Endothelial cell of umbilical vein (primary cell): ENCODE measurements at regions not wholly inside any gene's neighbourhood (a gene's known extent, or its start where the extent isn't known, plus 50 kb on each side); places are given as distances from the start of the nearest gene placed in this dataset.
"Not testable (repeated sequence)": the region's sequence is repeated elsewhere in the genome, so short reads cannot be mapped to it uniquely, and the experiment has no call there.

ENCODE experiments used
- BruUV-seq: library from RNA; stranded (reverse); fragments of 400-500 nt; replicated peaks from 2 replicates; lab custom pipeline; 2021; lab: Mats Ljungman, UMichigan
- CTCF ChIA-PET: fragments of 300-600, 350-600 bp; sonication (Branson Sonifier 250); formaldehyde crosslinking; loops from one replicate; lab custom pipeline; 2021; ENCODE audit warnings: antibody characterized with exemption, inconsistent platforms; lab: Charles Lee
- POLR2A ChIA-PET: fragments of 300-600, 350-600 bp; sonication (Branson Sonifier 250); formaldehyde crosslinking; loops from one replicate; lab custom pipeline; 2021; ENCODE audit warnings: antibody characterized with exemption, inconsistent platforms; lab: Charles Lee
- DNase-seq: peaks from one replicate; pipeline ENCODE4 v3.0.0-alpha.2; 2011; ENCODE audit warnings: low read depth, low spot score
- FAIRE-seq: peaks from 2 replicates; lab custom pipeline; 2011; peaks lifted over from hg19 to GRCh38; lab: Jason Lieb, UNC
- H2AFZ ChIP-seq: 2 replicates; pipeline ENCODE4 v1.6.0; 2012; ENCODE audit warnings: low read depth, low read length, control low read depth, inconsistent platforms
- H3K27ac ChIP-seq: 2 replicates; pipeline ENCODE4 v1.5.1; 2011; ENCODE audit warnings: low read depth, mild to moderate bottlenecking, control low read depth, low read length, moderate library complexity; ENCODE audit not compliant: insufficient read depth
- H3K27me3 ChIP-seq, 2 experiments: 2 replicates each; pipeline versions ENCODE4 v1.6.0 to v1.6.1; 2011; ENCODE audit warnings: low read length in 2 of 2, mixed read lengths in 1 of 2; ENCODE audit not compliant: control insufficient read depth in 2 of 2, insufficient read depth in 2 of 2
- H3K36me3 ChIP-seq, 2 experiments: 2 replicates in 1 of 2; 3 replicates in 1 of 2; pipeline ENCODE4 v1.5.1; 2011; ENCODE audit warnings: low read length in 2 of 2, mild to moderate bottlenecking in 1 of 2, moderate library complexity in 1 of 2; ENCODE audit not compliant: control insufficient read depth in 2 of 2, insufficient read depth in 2 of 2; ENCODE audit errors: extremely low read depth in 1 of 2
- H3K4me1 ChIP-seq: 3 replicates; pipeline ENCODE4 v1.5.1; 2011; ENCODE audit warnings: mild to moderate bottlenecking, low read length; ENCODE audit not compliant: control insufficient read depth, insufficient read depth; ENCODE audit errors: extremely low read depth
- H3K4me2 ChIP-seq: 2 replicates; pipeline ENCODE4 v1.6.1; 2011; ENCODE audit warnings: low read length, control low read depth, mixed read lengths; ENCODE audit not compliant: insufficient read depth
- H3K4me3 ChIP-seq, 3 experiments: fragments of 200-600 bp in 1 of 3; sonication (generic), shearing (Covaris generic) in 1 of 3; replicated peaks in 1 of 3; 2 replicates each; pipeline ENCODE4 v1.5.1; 2011 to 2016; ENCODE audit warnings: control low read depth in 3 of 3, low read length in 3 of 3, mild to moderate bottlenecking in 2 of 3, inconsistent platforms in 1 of 3, low read depth in 1 of 3, moderate library complexity in 1 of 3; ENCODE audit not compliant: insufficient read depth in 1 of 3
- H3K79me2 ChIP-seq: 2 replicates; pipeline ENCODE4 v1.6.0; 2012; ENCODE audit warnings: low read length, inconsistent platforms; ENCODE audit not compliant: control insufficient read depth, insufficient read depth
- H3K9ac ChIP-seq: replicated peaks from 2 replicates; pipeline ENCODE3; 2011; ENCODE audit warnings: low read length, control low read depth; ENCODE audit not compliant: insufficient read depth; ENCODE audit errors: extremely low read depth
- H3K9me1 ChIP-seq: replicated peaks from 3 replicates; pipeline ENCODE4 v1.6.0; 2011; ENCODE audit warnings: mild to moderate bottlenecking, low read length; ENCODE audit not compliant: control insufficient read depth, insufficient read depth; ENCODE audit errors: extremely low read depth
- H3K9me3 ChIP-seq: replicated peaks from 2 replicates; pipeline ENCODE4 v1.5.1; 2012; ENCODE audit warnings: low read length, inconsistent platforms; ENCODE audit not compliant: control insufficient read depth, insufficient read depth
- H4K20me1 ChIP-seq: replicated peaks from 2 replicates; pipeline ENCODE3; 2011; ENCODE audit warnings: mild to moderate bottlenecking, low read length; ENCODE audit not compliant: control insufficient read depth, insufficient read depth; ENCODE audit errors: extremely low read depth
- EZH2 ChIP-seq: IDR thresholded peaks from 2 replicates; pipeline ENCODE4 v1.6.1; 2012; ENCODE audit warnings: borderline replicate concordance, low read depth, mild to moderate bottlenecking, moderate library complexity, low read length, inconsistent platforms; ENCODE audit not compliant: severe bottlenecking
- FOS ChIP-seq: IDR thresholded peaks from 2 replicates; pipeline ENCODE4 v1.6.1; 2011; ENCODE audit warnings: mild to moderate bottlenecking, low read length, moderate library complexity, borderline replicate concordance; ENCODE audit not compliant: insufficient read depth
- GATA2 ChIP-seq: IDR thresholded peaks from 2 replicates; pipeline ENCODE4 v1.7.0; 2011; ENCODE audit warnings: low read depth, mild to moderate bottlenecking, moderate library complexity, mixed read lengths, low read length; ENCODE audit not compliant: insufficient read length, insufficient read depth
- JUN ChIP-seq: IDR thresholded peaks from 2 replicates; pipeline ENCODE4 v1.6.1; 2011; ENCODE audit warnings: borderline replicate concordance, low read depth; ENCODE audit not compliant: insufficient read length, insufficient read depth
- MYC ChIP-seq: IDR thresholded peaks from one replicate; pipeline ENCODE4 v1.6.1; 2011; ENCODE audit warnings: mild to moderate bottlenecking, low read depth, low read length
- POLR2A ChIP-seq: IDR thresholded peaks from 2 replicates; pipeline ENCODE4 v1.6.1; 2012; ENCODE audit warnings: low read depth, mild to moderate bottlenecking, control low read depth, low read length
- POLR2AphosphoS5 ChIP-seq: IDR thresholded peaks from 2 replicates; pipeline ENCODE4 v1.6.1; 2012; ENCODE audit warnings: low read depth, mild to moderate bottlenecking, control low read depth, low read length, moderate library complexity; ENCODE audit not compliant: insufficient read depth
- dilution Hi-C: fragments of 300-500 bp; cut with MboI; formaldehyde crosslinking; loops from one replicate; pipeline ENCODE4 v1.15.0; 2019; ENCODE audit warnings: low sequenced_read_pairs; ENCODE audit not compliant: extremely low pct_ligation_motif_present
- intact Hi-C: fragments of 100-400 bp; cut with micrococcal nuclease; formaldehyde crosslinking; loops from one replicate; pipeline ENCODE4 v1.10.0; 2022
- TF ChIP-seq, protein P1 (sequence below), 2 donors: IDR thresholded peaks; 1 replicate in 1 of 2; 2 replicates in 1 of 2; pipeline ENCODE4 v1.5.1; 2011; ENCODE audit warnings: low read length in 2 of 2, mild to moderate bottlenecking in 2 of 2, moderate library complexity in 2 of 2, control low read depth in 1 of 2, inconsistent platforms in 1 of 2, low read depth in 1 of 2; ENCODE audit not compliant: insufficient read depth in 1 of 2; ENCODE audit errors: extremely low read depth in 1 of 2
- TF ChIP-seq, protein P2 (sequence below): IDR thresholded peaks from 2 replicates; pipeline ENCODE4 v1.6.1; 2011; ENCODE audit not compliant: insufficient read depth, insufficient read length

DNA sequence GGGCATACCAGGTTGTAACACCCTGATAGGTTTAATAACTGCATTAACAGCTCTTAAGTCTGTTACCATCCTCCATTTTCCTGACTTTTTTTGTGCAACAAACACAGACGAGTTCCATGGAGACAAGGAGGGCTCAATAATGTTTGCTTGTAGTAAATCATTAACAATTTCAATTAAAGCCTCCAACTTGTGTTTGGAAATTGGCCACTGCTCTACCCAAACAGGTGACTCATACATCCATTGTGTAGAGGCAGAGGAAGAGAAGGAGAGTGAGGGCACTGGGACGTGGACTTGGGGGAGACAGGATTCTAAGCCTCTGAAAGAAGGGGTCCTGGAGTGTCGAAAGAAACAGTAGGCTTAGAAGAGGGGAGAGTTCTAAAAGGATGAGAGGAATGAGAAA lies 213.6 kb upstream of the KCNN2 start:
- Histone ChIP-seq H3K36me3 (no peaks in the 10 kb centered on the region), H3K27me3 (no peaks in the 10 kb centered on the region), H3K9me1 (no peaks in the 10 kb centered on the region), H3K4me2 (no peak overlapping the region), H4K20me1 (no peaks in the 10 kb centered on the region), H3K4me1 (no peaks in the 10 kb centered on the region), H2AFZ (no peak overlapping the region), H3K4me3 (no peak overlapping the region), H3K27ac (no peak overlapping the region), H3K9me3 (no peaks in the 10 kb centered on the region), H3K79me2 (no peaks in the 10 kb centered on the region), H3K9ac (no peak overlapping the region)
- POLR2A ChIA-PET: no interaction called here
- TF ChIP-seq MYC (no peak), GATA2 (no peak), JUN (no peak), EZH2 (no peak), FOS (no peak), POLR2A (no peak), POLR2AphosphoS5 (no peak)
- TF ChIP-seq, protein P1, sequence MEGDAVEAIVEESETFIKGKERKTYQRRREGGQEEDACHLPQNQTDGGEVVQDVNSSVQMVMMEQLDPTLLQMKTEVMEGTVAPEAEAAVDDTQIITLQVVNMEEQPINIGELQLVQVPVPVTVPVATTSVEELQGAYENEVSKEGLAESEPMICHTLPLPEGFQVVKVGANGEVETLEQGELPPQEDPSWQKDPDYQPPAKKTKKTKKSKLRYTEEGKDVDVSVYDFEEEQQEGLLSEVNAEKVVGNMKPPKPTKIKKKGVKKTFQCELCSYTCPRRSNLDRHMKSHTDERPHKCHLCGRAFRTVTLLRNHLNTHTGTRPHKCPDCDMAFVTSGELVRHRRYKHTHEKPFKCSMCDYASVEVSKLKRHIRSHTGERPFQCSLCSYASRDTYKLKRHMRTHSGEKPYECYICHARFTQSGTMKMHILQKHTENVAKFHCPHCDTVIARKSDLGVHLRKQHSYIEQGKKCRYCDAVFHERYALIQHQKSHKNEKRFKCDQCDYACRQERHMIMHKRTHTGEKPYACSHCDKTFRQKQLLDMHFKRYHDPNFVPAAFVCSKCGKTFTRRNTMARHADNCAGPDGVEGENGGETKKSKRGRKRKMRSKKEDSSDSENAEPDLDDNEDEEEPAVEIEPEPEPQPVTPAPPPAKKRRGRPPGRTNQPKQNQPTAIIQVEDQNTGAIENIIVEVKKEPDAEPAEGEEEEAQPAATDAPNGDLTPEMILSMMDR (IDR thresholded peaks at IDR 0.05; ENCODE audit: extremely low read depth in 1 of 2, insufficient read depth in 1 of 2, low read depth in 1 of 2, low read length in 2 of 2): no peak
- TF ChIP-seq, protein P2, sequence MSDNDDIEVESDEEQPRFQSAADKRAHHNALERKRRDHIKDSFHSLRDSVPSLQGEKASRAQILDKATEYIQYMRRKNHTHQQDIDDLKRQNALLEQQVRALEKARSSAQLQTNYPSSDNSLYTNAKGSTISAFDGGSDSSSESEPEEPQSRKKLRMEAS: no peak
- CTCF ChIA-PET: no interaction called here
- intact Hi-C loops (no loop called here), dilution Hi-C loops (no loop called here)
- DNase-seq (no peak), FAIRE-seq (no peak)
- no TSS peak for BruUV-seq

DNA sequence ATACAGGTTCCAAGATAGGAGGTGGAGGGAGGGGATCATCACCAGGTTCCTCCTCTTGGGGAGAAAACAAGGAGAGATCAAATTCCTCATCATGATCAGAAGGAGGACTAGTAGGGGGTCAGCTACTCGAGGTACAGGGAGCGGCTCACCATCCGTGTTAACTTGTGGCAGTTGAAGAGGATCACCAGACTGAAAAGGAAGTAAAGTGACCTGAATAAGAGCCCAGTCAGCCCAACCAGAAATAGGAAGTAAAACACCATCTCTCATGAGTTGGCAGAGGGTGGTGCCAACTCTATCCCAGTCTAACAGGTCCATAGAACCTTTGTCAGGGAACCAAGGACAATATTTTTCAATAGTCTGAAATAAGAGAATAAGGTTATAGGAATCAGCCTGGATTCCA lies 213.1 kb upstream of the KCNN2 start:
- H3K4me1 ChIP-seq, dilution Hi-C loops, H3K27me3 ChIP-seq, BruUV-seq, H2AFZ ChIP-seq, DNase-seq, H3K9me1 ChIP-seq, H3K36me3 ChIP-seq, H3K9ac ChIP-seq, H4K20me1 ChIP-seq, H3K27ac ChIP-seq, intact Hi-C loops, H3K4me3 ChIP-seq, H3K4me2 ChIP-seq, H3K9me3 ChIP-seq, FAIRE-seq, H3K79me2 ChIP-seq, CTCF ChIA-PET, POLR2A ChIA-PET: not testable (repeated sequence)
